Cardiac fibroblast (primary cell): ENCODE measurements at regions not wholly inside any gene's neighbourhood (a gene's known extent, or its start where the extent isn't known, plus 50 kb on each side); places are given as distances from the start of the nearest gene placed in this dataset.
"Not testable (repeated sequence)": the region's sequence is repeated elsewhere in the genome, so short reads cannot be mapped to it uniquely, and the experiment has no call there.

Source experiments
- DNase-seq, 2 donors: peaks; one replicate each; pipeline versions ENCODE4 v3.0.0 to v3.0.0-alpha.2; 2010; ENCODE audit warnings: low read depth in 2 of 2
- H3K4me3 ChIP-seq, 2 donors: replicated peaks in 1 of 2; 1 replicate in 1 of 2; 2 replicates in 1 of 2; pipeline ENCODE4 v1.5.1; 2011; ENCODE audit warnings: low read depth in 2 of 2, low read length in 2 of 2, mild to moderate bottlenecking in 2 of 2, moderate library complexity in 1 of 2
- CTCF ChIP-seq: IDR thresholded peaks from one replicate; pipeline ENCODE4 v1.5.1; 2011; ENCODE audit warnings: low read depth, mild to moderate bottlenecking, low read length, inconsistent platforms

GRCh38 chr12:20097626-20098025, 270.7 kb upstream of the PDE3A start:
- DNase-seq, result peak; percentile 74 to 82
- no peak overlapping the region for H3K4me3 ChIP-seq
- no peak for TF ChIP-seq CTCF

GRCh38 chr12:20099395-20100183, 268.7 kb upstream of the PDE3A start:
- no peak for DNase-seq

GRCh38 chr12:20101046-20101445, 267.3 kb upstream of the PDE3A start:
- DNase-seq, result peak; percentile 30 to 43
- TF ChIP-seq CTCF, result no peak

More at GRCh38 chr12:20099395-20100183, 268.7 kb upstream of the PDE3A start:
- no peak overlapping the region for H3K4me3 ChIP-seq
- no peak for TF ChIP-seq CTCF

GRCh38 chr12:20105943-20106342, 262.4 kb upstream of the PDE3A start:
- H3K4me3 ChIP-seq, result no peak overlapping the region
- no peak for TF ChIP-seq CTCF
- DNase-seq, result peak; percentile 19 to 35

More at GRCh38 chr12:20101046-20101445, 267.3 kb upstream of the PDE3A start:
- H3K4me3 ChIP-seq, result no peak overlapping the region

GRCh38 chr12:20109676-20110075, 258.7 kb upstream of the PDE3A start:
- no peak for TF ChIP-seq CTCF
- no peak for DNase-seq
- H3K4me3 ChIP-seq, result no peak overlapping the region

GRCh38 chr12:20115371-20115770, 253.0 kb upstream of the PDE3A start:
- DNase-seq, H3K4me3 ChIP-seq: not testable (repeated sequence)

- no peak overlapping the region for H3K4me3 ChIP-seq
- DNase-seq, result peak; percentile 54 to 56
- TF ChIP-seq CTCF, result no peak
Observed at GRCh38 chr12:20119596-20120402, 248.5 kb upstream of the PDE3A start.
